ENCODE measurements at regions not wholly inside any gene's neighbourhood (a gene's known extent, or its start where the extent isn't known, plus 50 kb on each side); places are given as distances from the start of the nearest gene placed in this dataset.

DNA sequence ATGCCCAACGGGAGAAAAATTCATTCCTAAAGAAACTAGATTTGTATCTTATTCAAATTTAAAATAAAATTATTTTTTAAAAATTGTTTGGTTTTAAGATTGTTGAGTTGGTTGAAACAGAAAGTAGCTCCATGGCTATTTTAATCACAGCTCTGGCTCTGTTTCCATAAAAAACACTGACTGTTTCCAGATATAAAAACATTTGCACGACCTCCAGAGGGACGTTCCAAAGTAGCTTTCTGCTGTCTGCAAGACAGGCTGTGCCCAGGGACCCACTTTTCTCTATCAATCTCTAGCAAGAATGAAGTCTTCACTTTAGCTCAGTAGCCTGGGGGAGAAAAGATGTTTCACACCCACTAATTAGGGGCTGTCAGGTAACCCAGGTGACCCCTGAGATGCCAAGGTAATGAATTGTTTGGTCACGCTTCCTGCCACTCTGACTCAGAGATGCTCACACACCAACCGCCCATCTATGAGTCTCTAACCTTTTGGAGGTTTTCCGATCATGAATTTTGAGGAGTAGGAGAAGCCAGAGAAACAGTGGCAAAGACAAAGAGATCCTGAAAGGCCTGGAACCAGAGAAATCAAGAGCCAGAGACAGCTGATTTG lies 220.1 kb upstream of the SOX9 start (continued):
- no peak for TF ChIP-seq TAF1 (IDR thresholded peaks at IDR 0.05; ENCODE audit: low read depth, low read length)
- TF ChIP-seq SAP30 (IDR thresholded peaks at IDR 0.05; ENCODE audit: insufficient read depth, insufficient replicate concordance, low read length): no peak
- TF ChIP-seq NRF1 (IDR thresholded peaks at IDR 0.05; ENCODE audit: low read depth, low read length): no peak
